Dedifferentiated amniotic fluid mesenchymal stem cell (primary cell): ENCODE measurements at regions not wholly inside any gene's neighbourhood (a gene's known extent, or its start where the extent isn't known, plus 50 kb on each side); places are given as distances from the start of the nearest gene placed in this dataset.
A peak's percentile ranks its signal among the peaks of the same experiment; 100 is the strongest.
"Not testable (repeated sequence)": the region's sequence is repeated elsewhere in the genome, so short reads cannot be mapped to it uniquely, and the experiment has no call there.

Source experiments
- DNase-seq: peaks from one replicate; pipeline ENCODE4 v3.0.0-alpha.2; 2016; ENCODE audit errors: extremely low spot score

- DNase-seq = peak; percentile 3
These were observed 296.6 kb upstream of the NBPF12 start for GRCh38 chr1:146641534-146641933.

GRCh38 chr1:146640671-146641070 lies 297.5 kb upstream of the NBPF12 start:
- DNase-seq = not testable (repeated sequence)

GRCh38 chr1:146630302-146630701 lies 307.8 kb upstream of the NBPF12 start:
- not testable (repeated sequence) for DNase-seq

- not testable (repeated sequence) for DNase-seq
These were observed 319.5 kb upstream of the NBPF12 start for GRCh38 chr1:146618582-146618981.

GRCh38 chr1:146604681-146605080 lies 333.4 kb upstream of the NBPF12 start:
- DNase-seq = not testable (repeated sequence)

GRCh38 chr1:146600720-146601307 lies 337.3 kb upstream of the NBPF12 start:
- DNase-seq = not testable (repeated sequence)

- DNase-seq = not testable (repeated sequence)
These were observed 338.2 kb upstream of the NBPF12 start for GRCh38 chr1:146599906-146600305.

- not testable (repeated sequence) for DNase-seq
These were observed 352.4 kb upstream of the NOTCH2NLA start for GRCh38 chr1:146581229-146581628.

GRCh38 chr1:146567541-146567940 lies 338.7 kb upstream of the NOTCH2NLA start:
- DNase-seq = not testable (repeated sequence)

- DNase-seq = not testable (repeated sequence)
These were observed 329.2 kb upstream of the NOTCH2NLA start for GRCh38 chr1:146558032-146558431.

- DNase-seq = not testable (repeated sequence)
These were observed 327.6 kb upstream of the NOTCH2NLA start for GRCh38 chr1:146556405-146556804.

- DNase-seq = not testable (repeated sequence)
These were observed 323.6 kb upstream of the NOTCH2NLA start for GRCh38 chr1:146552414-146552813.

GRCh38 chr1:146548684-146549083 lies 319.9 kb upstream of the NOTCH2NLA start:
- DNase-seq = not testable (repeated sequence)

GRCh38 chr1:146546189-146546588 lies 317.4 kb upstream of the NOTCH2NLA start:
- DNase-seq = not testable (repeated sequence)

GRCh38 chr1:146537775-146538373 lies 309.1 kb upstream of the NOTCH2NLA start:
- not testable (repeated sequence) for DNase-seq

- DNase-seq = not testable (repeated sequence)
These were observed 307.2 kb upstream of the NOTCH2NLA start for GRCh38 chr1:146536028-146536427.

GRCh38 chr1:146535575-146535974 lies 306.8 kb upstream of the NOTCH2NLA start:
- DNase-seq = not testable (repeated sequence)

- DNase-seq = not testable (repeated sequence)
These were observed 302.1 kb upstream of the NOTCH2NLA start for GRCh38 chr1:146530958-146531357.

- DNase-seq = not testable (repeated sequence)
These were observed 294.0 kb upstream of the NOTCH2NLA start for GRCh38 chr1:146522812-146523211.

- not testable (repeated sequence) for DNase-seq
These were observed 293.5 kb upstream of the NOTCH2NLA start for GRCh38 chr1:146522345-146522744.

- not testable (repeated sequence) for DNase-seq
These were observed 293.0 kb upstream of the NOTCH2NLA start for GRCh38 chr1:146521804-146522203.

- DNase-seq = not testable (repeated sequence)
These were observed 284.9 kb upstream of the NOTCH2NLA start for GRCh38 chr1:146513754-146514153.

GRCh38 chr1:146511047-146511777 lies 282.4 kb upstream of the NOTCH2NLA start:
- not testable (repeated sequence) for DNase-seq
